LNCAP (cell line): ENCODE measurements at regions not wholly inside any gene's neighbourhood (a gene's known extent, or its start where the extent isn't known, plus 50 kb on each side); places are given as distances from the start of the nearest gene placed in this dataset.

ENCODE experiments used
- TF ChIP-seq, protein P1 (sequence below): fragments of 450-650 bp; IDR thresholded peaks from 2 replicates; pipeline ENCODE4 v1.5.1; 2017; ENCODE audit warnings: mild to moderate bottlenecking

DNA sequence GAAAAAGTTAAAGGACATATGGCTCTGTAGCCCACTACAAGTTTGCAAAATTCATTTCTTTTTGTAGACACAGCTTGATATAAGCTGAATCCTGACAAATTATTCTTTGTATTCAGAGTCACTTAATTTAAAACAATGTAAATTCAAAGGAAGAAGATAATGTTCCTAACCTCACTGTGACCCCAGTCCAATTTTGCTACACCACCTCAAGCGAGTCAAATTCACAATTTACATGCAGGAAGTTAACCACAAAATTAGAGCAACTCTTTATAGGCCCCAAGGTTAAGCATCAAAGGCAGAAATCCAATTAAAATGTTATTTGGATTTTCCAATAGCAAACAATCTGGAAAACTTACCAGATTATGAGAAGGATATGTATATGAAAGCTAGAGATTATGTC is 119.5 kb upstream of the CNTN6 start:
- TF ChIP-seq, protein P1, sequence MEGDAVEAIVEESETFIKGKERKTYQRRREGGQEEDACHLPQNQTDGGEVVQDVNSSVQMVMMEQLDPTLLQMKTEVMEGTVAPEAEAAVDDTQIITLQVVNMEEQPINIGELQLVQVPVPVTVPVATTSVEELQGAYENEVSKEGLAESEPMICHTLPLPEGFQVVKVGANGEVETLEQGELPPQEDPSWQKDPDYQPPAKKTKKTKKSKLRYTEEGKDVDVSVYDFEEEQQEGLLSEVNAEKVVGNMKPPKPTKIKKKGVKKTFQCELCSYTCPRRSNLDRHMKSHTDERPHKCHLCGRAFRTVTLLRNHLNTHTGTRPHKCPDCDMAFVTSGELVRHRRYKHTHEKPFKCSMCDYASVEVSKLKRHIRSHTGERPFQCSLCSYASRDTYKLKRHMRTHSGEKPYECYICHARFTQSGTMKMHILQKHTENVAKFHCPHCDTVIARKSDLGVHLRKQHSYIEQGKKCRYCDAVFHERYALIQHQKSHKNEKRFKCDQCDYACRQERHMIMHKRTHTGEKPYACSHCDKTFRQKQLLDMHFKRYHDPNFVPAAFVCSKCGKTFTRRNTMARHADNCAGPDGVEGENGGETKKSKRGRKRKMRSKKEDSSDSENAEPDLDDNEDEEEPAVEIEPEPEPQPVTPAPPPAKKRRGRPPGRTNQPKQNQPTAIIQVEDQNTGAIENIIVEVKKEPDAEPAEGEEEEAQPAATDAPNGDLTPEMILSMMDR = no peak

DNA sequence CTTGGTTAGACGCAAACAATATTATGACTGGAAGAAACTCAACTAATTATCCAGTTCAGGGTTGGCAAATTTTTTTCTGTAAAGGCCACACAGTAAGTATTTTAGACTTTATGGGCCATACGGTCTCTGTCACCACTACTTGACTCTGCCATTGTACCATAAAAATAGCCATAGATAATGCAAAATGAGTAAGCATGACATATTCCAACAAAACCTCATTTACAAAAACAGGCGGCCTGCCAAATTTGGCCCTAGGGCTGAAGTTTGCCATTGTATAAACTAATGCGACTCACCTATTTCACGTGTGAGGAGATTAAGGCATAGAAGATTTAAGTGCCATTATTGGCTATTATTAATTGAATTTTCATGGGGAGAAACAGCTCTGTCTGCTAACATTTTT is 116.8 kb upstream of the CNTN6 start:
- TF ChIP-seq, protein P1 = no peak

DNA sequence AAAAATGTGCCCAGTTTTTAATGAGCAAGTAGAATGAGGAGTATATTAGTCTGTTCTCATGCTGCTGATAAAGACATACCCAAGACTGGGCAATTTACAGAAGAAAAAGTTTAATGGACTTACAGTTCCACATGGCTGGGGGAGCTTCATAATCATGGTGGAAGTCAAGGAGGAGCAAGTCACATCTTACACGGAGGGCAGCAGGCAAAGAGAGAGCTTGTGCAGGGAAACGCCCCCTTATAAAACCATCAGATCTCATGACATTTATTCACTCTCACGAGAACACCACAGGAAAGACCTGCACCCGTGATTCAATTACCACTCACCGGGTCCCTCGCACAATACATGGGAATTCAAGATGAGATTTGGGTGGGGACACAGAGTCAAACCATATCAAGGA is 111.7 kb upstream of the CNTN6 start:
- TF ChIP-seq, protein P1 = no peak

DNA sequence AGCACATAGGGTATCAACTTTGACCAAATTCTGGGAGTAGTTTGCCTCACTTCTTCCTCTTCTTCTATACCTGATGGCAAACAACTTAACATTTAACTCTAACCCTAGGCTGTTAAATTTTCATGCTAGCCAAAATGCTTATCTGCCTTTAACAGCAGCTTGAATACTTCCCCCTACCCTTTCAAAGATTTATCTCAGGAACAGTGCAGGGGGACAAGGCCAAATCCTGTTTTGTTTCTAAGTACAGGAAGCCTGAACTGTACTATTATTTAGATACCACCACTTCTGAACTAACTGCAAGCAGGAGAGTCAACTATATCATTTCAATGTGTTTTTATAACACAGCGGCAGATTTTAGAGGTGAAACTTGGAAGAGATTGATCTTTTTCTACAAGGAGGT is 104.0 kb upstream of the CNTN6 start:
- TF ChIP-seq, protein P1 = no peak

DNA sequence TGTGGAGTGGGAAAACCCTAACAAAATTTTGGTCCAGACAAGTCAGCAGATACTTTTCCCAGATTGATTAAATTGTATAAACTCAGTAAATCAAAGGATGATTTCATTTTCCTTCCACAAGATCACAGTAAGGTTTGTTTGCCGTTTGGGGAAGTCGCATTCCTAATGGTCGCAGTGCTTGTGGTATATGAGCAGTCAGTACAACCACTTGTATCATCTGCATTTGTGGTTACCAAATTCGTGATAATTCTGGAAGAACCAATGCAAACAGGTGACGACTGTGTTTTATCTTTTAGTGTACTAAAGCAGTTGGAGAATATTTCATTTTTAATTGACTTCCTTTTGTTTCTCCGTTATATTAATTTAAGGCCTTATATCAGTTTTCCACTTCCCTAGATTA is 100.0 kb upstream of the CNTN6 start:
- TF ChIP-seq, protein P1 = no peak

DNA sequence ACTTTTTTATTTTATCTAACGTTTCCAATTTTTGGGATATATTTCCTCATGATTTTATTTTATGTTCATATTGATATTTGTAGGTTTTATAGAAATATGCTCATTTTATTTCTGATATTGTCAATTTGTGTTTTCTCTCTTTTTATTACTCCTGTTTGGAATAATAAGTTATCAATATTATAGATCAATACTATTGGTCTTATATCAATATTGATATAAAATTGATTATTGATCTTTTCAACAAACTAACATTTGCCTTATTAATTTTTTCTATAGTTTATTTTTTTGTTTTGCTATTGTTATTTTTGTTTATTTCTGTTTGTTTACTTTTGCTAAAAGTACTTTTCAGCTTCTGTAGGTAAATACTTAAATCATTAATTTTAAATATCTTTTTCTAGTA is 90.8 kb upstream of the CNTN6 start:
- TF ChIP-seq, protein P1 = no peak

DNA sequence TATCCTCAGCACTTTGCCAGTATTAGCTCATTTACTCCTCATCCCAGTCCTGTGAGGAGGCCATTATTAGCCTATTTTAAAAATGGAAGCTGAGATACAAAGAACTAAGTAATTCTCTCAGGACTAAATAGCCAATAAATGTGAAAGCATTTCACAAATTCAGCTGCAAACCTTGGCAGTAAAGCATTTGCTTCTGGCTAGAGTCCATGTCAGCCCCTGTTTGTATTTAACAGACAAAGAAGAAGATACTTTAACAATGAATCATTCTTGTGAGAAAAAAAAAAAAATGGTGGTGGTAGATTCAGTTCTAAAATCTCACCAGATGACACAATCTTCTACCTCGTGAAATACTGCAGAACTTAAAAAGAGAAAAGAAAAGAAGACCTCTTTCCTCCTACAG is 85.0 kb upstream of the CNTN6 start:
- TF ChIP-seq, protein P1 = no peak

DNA sequence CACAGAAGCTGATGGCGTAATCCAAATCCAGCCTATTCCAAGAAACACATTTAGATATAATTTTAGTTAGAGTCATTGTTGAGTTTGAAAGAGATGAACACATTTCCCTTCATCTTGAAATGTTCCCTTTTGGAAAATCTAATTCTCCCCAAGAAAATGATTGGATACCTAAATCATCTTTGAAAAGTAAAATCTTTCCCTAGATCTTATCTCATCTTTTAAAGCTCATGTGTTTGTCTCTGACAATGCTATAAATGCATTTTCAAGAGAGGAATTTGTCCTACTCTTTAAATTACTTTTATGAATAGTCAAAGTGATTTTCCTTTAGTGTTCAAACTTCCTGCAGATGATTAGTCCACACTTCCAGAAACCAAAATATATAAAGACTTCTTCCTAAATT is 82.6 kb upstream of the CNTN6 start:
- TF ChIP-seq, protein P1 = no peak
